Stimulated activated CD8-positive, alpha-beta memory T cell treated with anti-CD3 and anti-CD28 coated beads, Interleukin-2, amount 100 ng/mL, for 48 hours (primary cell): ENCODE measurements at regions not wholly inside any gene's neighbourhood (a gene's known extent, or its start where the extent isn't known, plus 50 kb on each side); places are given as distances from the start of the nearest gene placed in this dataset.
"Not testable (repeated sequence)": the region's sequence is repeated elsewhere in the genome, so short reads cannot be mapped to it uniquely, and the experiment has no call there.

Experiments used
- DNase-seq, 2 donors: peaks; one replicate each; pipeline ENCODE4 v3.0.0-alpha.2; 2020; ENCODE audit warnings: low read depth in 2 of 2

DNA sequence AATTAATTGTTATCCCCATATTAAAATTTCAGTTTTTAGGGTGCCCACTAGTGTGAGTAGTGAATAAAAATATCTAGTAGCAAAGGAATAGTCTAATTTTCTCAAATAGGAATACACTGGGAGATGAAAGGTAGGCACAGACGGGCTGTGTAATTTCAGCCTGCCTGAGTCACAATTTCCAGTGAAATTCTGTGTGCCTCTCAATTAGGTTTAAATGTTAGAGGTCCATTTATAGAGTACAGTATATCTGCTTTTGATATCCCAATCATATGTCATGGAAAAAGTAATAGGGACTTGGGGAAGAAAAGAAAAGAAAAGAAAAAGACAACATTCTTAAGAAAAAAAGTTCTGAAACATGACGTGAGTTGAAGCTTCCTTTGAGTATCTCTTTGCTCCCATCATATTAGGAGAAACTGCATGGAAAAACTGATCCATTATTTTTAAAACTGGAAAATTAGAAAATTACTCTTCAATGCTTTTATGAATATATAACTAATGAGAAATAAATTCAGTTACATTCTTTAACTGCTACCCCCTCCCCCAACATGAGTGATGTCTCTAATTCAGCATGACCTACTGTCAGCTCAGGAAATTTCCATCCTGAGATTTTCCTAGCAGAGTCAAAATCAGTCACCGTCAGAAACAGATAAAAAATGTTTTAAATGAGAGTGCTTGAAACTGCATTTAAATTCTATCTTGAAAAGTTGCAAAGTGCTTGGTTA, 473.8 kb upstream of the HSF2 start:
- no peak for DNase-seq

- DNase-seq = no peak
Measured at GRCh38 chr6:121929301-121929700, 470.2 kb upstream of the HSF2 start.

- no peak for DNase-seq
Measured at GRCh38 chr6:121932076-121932991, 467.1 kb upstream of the HSF2 start.

DNA sequence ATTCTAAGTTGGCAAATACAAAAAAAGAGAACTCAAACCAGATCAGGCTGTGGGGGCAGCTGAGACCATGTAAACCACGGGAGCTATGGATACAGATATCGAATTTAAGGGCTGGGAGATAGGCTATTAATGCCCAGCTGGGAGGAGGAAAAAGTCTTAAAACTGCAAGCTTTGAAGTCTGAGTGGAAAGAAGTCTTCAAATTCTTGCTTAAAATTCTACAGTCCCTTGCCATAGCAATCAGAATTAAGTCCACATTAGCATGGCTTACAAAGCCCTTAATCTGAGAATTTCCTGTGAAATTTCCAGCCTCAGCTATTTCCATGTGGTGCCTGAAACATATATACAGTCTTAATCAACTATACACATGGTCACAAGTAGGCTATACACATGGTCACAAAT, 465.0 kb upstream of the HSF2 start:
- no peak for DNase-seq

GRCh38 chr6:121940728-121941127, 458.7 kb upstream of the HSF2 start:
- no peak for DNase-seq

DNA sequence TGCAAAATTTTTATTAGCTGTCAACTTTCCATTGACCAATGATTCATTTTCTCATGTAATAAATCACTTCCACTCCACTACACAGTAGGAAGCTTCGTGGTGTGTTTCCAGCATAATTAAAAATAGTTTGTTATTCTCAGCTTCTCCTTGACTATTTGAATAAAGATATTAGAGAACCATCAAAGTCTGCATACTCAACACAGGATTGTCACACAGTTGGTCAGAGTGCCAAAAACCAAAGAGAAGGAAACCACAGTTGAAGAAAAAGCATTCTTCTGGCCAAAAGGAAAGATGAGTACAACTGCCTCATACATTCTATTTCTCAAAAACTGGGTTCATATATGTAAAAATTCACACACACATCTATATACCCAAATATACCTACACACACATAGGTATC, 455.1 kb upstream of the HSF2 start:
- no peak for DNase-seq

DNA sequence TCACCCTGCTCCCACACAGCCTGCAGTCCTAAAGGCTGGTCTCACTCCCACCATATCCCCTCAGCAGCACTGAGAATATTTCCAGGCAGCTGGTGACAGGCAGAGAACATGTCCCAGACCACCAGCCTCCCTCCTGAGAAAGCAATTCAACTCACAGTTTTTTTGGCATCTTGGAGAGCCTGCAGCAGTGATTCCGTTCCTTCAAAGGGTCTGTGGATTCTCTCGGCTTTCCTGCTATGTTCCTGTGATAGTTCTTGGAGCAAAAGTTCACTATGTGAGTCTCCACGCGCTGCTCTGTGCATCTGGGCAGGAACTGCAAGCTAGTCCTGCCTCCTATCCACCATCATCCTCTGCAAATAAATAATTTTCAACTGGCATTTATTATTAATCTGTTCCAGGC, 448.3 kb upstream of the HSF2 start:
- DNase-seq = no peak

- no peak for DNase-seq
Measured at GRCh38 chr6:121951918-121952379, 447.5 kb upstream of the HSF2 start.

DNA sequence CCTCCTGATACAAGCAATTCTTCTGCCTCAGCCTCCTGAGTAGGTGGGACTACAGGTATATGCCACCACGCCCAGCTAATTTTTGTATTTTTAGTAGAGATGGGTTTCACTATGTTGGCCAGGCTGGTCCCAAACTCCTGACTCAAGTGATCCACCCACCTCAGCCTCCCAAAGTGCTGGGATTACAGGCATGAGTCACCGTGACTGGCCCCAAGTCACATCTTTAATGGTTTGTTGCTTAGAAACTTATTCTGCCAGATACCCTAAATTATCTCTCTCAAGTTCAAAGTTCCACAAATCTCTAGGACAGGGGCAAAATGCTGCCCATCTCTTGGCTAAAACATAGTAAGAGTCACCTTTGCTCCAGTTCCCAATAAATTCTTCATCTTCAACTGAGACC, 444.1 kb upstream of the HSF2 start:
- DNase-seq = not testable (repeated sequence)

DNA sequence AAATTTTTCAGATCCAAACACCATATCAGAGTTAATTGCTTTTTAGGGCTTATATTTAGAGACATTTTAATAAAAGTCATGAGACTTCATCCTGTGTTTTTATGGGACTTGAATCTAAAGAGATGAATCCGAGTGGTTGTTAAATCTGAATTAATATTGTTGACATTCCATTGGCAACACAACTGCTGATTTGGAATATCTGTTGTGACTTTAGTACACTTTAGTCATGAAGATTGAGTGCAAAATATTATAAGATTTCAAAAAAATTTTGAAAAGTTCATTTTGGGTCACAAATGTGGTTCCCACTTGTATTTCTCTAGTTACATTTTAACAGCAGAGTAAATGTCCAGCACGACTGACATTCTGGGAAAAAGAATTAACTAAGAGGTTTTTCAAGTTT, 442.7 kb upstream of the HSF2 start:
- DNase-seq = no peak

- no peak for DNase-seq
Measured at GRCh38 chr6:121959501-121959900, 440.0 kb upstream of the HSF2 start.

- DNase-seq = no peak
Measured at GRCh38 chr6:121961619-121962125, 437.8 kb upstream of the HSF2 start.

DNA sequence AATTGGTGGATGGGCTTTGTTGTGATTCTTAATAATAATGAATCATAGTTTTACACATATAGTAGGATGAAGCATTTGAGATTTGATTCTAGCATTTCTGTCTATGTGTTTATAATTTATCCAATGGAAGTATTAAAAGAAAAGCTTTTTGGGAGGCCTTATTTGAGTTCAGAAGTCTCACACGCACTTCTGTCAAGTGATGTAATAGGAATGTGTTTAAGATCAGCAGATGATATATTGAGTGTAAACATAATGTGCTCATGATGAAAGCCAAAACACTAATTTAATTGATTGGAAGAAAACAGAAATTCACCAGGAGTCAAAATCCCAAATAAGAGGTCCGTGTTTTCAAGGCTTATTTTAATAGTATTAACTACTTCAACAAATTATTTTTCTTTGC, 435.6 kb upstream of the HSF2 start:
- DNase-seq = no peak

- no peak for DNase-seq
Measured at GRCh38 chr6:121965739-121966138, 433.7 kb upstream of the HSF2 start.

GRCh38 chr6:121967631-121968030, 431.8 kb upstream of the HSF2 start:
- DNase-seq = no peak

DNA sequence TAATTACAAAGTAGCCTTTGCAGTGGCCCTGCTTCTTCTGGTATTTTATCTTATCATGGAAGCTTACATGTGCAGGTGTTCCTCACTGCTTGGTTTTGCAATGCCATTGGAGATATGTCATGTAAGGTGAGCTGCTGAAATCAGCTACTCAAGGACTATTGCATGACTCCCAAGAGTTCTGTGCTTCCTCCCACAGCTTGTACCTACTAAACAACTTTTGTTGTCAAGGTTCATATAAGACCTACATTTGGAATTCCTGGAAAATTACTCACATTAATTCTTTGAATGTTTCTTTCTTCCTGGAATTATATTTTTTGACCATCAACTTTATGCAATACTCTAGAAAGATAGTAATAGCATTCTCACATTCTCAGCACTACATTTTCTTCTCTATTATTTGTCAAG, 427.5 kb upstream of the HSF2 start:
- no peak for DNase-seq

GRCh38 chr6:121984956-121985355, 414.5 kb upstream of the HSF2 start:
- DNase-seq = no peak

DNA sequence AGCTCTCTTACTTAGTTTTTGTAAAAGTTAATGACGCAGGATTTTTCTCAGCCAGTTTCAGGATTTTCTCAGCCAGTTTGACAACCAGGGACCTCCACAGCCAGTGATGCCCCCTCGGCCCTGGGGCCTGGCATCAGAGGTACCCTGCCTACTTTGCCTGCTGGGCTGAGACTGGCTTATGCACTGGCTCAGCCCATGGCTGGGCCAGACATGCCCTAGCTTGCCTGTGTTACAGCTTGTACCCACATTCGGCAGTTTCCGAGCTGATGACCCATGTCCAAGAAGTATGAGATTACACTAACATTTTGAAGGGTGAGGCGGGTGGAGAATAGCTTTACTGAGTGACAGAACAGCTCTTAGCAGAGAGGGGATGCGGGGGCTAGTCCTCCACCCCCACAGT, 406.1 kb upstream of the HSF2 start:
- DNase-seq = no peak

GRCh38 chr6:121994919-121995318, 404.5 kb upstream of the HSF2 start:
- no peak for DNase-seq

- DNase-seq = no peak
Measured at GRCh38 chr6:121998631-121999030, 400.8 kb upstream of the HSF2 start.

DNA sequence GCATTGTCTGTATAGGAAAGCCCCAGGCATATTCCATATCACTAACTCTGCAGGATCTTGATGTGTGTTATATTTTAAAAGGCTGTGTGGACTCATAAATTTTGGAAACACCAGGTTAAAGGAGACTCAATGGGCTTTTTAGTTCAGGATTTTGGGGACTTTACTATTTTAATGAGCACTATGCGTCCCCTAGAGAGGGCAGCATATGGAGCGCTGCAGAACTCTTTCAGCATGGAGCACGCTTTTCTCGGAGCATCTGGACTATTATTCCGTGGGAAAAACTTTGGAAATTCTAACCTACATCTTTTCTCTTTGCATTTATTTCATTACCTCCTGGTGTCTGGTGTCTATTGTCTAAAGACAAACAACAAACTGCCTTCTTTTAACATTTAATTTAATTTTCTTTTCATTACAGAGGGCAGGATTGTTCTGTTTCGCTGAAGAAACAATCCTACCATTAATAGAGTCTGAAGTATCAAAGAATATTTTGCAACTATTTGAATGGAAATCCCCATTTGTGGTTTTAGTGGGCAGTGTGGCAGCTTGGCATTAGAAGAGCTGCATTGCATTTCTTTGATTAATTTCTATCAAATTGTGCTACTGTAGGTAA, 399.9 kb upstream of the HSF2 start:
- no peak for DNase-seq

DNA sequence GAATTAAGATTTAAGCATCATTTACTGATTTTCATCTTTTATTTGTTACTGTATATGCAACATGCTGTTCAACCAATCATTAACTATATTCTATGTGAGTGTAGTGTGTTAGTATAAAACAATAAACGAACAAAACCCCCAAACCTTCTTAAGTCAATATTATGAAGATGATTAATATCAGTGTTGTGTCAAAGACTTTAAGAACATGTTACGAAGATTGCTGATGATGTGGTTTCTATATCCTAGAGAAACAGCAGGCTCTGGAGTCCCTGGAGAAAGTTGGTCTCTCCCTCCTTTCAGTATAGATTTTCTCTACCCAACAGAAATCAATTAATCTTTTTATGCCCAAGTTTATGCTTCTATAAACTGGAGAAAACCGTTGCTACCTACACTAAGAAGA, 393.8 kb upstream of the HSF2 start:
- no peak for DNase-seq
